ENCODE measurements at regions not wholly inside any gene's neighbourhood (a gene's known extent, or its start where the extent isn't known, plus 50 kb on each side); places are given as distances from the start of the nearest gene placed in this dataset.

GRCh38 chr4:179698321-179698720 is 2256.1 kb upstream of the AGA start:
- TF ChIP-seq KAT2A (conservative IDR thresholded peaks at IDR 0.05; ENCODE audit: control insufficient read depth, low read depth, low read length) (no peak), ZNF384 (IDR thresholded peaks at IDR 0.05; ENCODE audit: borderline replicate concordance, low read depth, low read length) (no peak), STAT3 (IDR thresholded peaks at IDR 0.05; ENCODE audit: low read depth, low read length) (no peak), NFYB (IDR thresholded peaks at IDR 0.05; ENCODE audit: insufficient read depth, low read depth, low read length) (no peak), GABPA (IDR thresholded peaks at IDR 0.05; ENCODE audit: low read depth) (no peak)
- TF ChIP-seq, protein P1, sequence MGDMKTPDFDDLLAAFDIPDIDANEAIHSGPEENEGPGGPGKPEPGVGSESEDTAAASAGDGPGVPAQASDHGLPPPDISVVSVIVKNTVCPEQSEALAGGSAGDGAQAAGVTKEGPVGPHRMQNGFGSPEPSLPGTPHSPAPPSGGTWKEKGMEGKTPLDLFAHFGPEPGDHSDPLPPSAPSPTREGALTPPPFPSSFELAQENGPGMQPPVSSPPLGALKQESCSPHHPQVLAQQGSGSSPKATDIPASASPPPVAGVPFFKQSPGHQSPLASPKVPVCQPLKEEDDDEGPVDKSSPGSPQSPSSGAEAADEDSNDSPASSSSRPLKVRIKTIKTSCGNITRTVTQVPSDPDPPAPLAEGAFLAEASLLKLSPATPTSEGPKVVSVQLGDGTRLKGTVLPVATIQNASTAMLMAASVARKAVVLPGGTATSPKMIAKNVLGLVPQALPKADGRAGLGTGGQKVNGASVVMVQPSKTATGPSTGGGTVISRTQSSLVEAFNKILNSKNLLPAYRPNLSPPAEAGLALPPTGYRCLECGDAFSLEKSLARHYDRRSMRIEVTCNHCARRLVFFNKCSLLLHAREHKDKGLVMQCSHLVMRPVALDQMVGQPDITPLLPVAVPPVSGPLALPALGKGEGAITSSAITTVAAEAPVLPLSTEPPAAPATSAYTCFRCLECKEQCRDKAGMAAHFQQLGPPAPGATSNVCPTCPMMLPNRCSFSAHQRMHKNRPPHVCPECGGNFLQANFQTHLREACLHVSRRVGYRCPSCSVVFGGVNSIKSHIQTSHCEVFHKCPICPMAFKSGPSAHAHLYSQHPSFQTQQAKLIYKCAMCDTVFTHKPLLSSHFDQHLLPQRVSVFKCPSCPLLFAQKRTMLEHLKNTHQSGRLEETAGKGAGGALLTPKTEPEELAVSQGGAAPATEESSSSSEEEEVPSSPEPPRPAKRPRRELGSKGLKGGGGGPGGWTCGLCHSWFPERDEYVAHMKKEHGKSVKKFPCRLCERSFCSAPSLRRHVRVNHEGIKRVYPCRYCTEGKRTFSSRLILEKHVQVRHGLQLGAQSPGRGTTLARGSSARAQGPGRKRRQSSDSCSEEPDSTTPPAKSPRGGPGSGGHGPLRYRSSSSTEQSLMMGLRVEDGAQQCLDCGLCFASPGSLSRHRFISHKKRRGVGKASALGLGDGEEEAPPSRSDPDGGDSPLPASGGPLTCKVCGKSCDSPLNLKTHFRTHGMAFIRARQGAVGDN (IDR thresholded peaks at IDR 0.05): no peak
- TF ChIP-seq, protein P2, sequence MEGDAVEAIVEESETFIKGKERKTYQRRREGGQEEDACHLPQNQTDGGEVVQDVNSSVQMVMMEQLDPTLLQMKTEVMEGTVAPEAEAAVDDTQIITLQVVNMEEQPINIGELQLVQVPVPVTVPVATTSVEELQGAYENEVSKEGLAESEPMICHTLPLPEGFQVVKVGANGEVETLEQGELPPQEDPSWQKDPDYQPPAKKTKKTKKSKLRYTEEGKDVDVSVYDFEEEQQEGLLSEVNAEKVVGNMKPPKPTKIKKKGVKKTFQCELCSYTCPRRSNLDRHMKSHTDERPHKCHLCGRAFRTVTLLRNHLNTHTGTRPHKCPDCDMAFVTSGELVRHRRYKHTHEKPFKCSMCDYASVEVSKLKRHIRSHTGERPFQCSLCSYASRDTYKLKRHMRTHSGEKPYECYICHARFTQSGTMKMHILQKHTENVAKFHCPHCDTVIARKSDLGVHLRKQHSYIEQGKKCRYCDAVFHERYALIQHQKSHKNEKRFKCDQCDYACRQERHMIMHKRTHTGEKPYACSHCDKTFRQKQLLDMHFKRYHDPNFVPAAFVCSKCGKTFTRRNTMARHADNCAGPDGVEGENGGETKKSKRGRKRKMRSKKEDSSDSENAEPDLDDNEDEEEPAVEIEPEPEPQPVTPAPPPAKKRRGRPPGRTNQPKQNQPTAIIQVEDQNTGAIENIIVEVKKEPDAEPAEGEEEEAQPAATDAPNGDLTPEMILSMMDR (IDR thresholded peaks at IDR 0.05 in 2 of 3, conservative IDR thresholded peaks at IDR 0.05 in 1 of 3; ENCODE audit: control insufficient read depth in 2 of 3, extremely low read depth in 1 of 3, insufficient read depth in 1 of 3, low read depth in 3 of 3, low read length in 3 of 3): no peak

Data from GM12878 (cell line).